Mesodermal cell (in vitro differentiated cells): ENCODE measurements at regions not wholly inside any gene's neighbourhood (a gene's known extent, or its start where the extent isn't known, plus 50 kb on each side); places are given as distances from the start of the nearest gene placed in this dataset.
A peak's percentile ranks its signal among the peaks of the same experiment; 100 is the strongest.
"Not testable (repeated sequence)": the region's sequence is repeated elsewhere in the genome, so short reads cannot be mapped to it uniquely, and the experiment has no call there.

ENCODE experiments used
- H3K27ac ChIP-seq: 2 replicates; pipeline ENCODE4 v1.7.0; 2013; ENCODE audit warnings: mild to moderate bottlenecking, low read depth, low read length, moderate library complexity; ENCODE audit not compliant: severe bottlenecking
- H3K36me3 ChIP-seq: 2 replicates; pipeline ENCODE4 v1.7.1; 2013; ENCODE audit warnings: mild to moderate bottlenecking, low read length, moderate library complexity; ENCODE audit not compliant: control insufficient read depth, insufficient read depth
- H3K4me1 ChIP-seq: one replicate; pipeline ENCODE4 v1.7.1; 2013; ENCODE audit warnings: mild to moderate bottlenecking, low read length; ENCODE audit not compliant: insufficient read depth, control insufficient read depth, poor library complexity, severe bottlenecking
- H3K4me3 ChIP-seq: 2 replicates; pipeline ENCODE4 v1.7.0; 2013; ENCODE audit warnings: low read length, control low read depth, mild to moderate bottlenecking; ENCODE audit not compliant: insufficient read depth, poor library complexity, severe bottlenecking; ENCODE audit errors: extremely low read depth
- H3K9me3 ChIP-seq: 2 replicates; pipeline ENCODE4 v1.7.1; 2013; ENCODE audit warnings: mild to moderate bottlenecking, low read length, moderate library complexity; ENCODE audit not compliant: control insufficient read depth
- WGBS, 2 experiments: methylation state at CpG; one replicate each; pipeline ENCODE4 v1.1.5; 2013; ENCODE audit warnings: missing lambda C conversion rate in 2 of 2; ENCODE audit not compliant: insufficient coverage in 2 of 2; 5-methylcytosine and 5-hydroxymethylcytosine counted together

GRCh38 chrX:10676235-10676957, 56.0 kb upstream of the MID1 start:
- 27 to 60% methylated on average over 2 to 3 of the region's 15 CpGs for WGBS, 2 experiments
- Histone ChIP-seq H3K36me3 (no peaks in the 10 kb centered on the region), H3K27ac (peak overlapping the region; percentile 62), H3K9me3 (no peaks in the 10 kb centered on the region), H3K4me1 (peaks cover 12% of the 10 kb centered on the region), H3K4me3 (peak overlapping the region; percentile 26)

- H3K9me3 ChIP-seq: no peaks in the 10 kb centered on the region
- H3K27ac ChIP-seq: peak overlapping the region; percentile 62
- 38% methylated on average over 3 of the region's 5 CpGs; no CpG with 5 or more reads in 1 of the 2 experiments for WGBS, 2 experiments
- H3K4me3 ChIP-seq: no peak overlapping the region
- H3K4me1 ChIP-seq: peaks cover 12% of the 10 kb centered on the region
- H3K36me3 ChIP-seq: no peaks in the 10 kb centered on the region
Observed at GRCh38 chrX:10677490-10677889, 57.1 kb upstream of the MID1 start.

- no peaks in the 10 kb centered on the region for H3K36me3 ChIP-seq
- H3K27ac ChIP-seq: no peak overlapping the region
- H3K4me3 ChIP-seq: no peak overlapping the region
- WGBS, 2 experiments: 87 to 93% methylated on average over 2 to 3 of the region's 5 CpGs
- H3K9me3 ChIP-seq: no peaks in the 10 kb centered on the region
- peaks cover 12% of the 10 kb centered on the region for H3K4me1 ChIP-seq
Observed at GRCh38 chrX:10679387-10679786, 59.0 kb upstream of the MID1 start.

GRCh38 chrX:10681167-10681566, 60.8 kb upstream of the MID1 start:
- Histone ChIP-seq H3K9me3 (no peaks in the 10 kb centered on the region), H3K4me3 (no peak overlapping the region), H3K27ac (no peak overlapping the region), H3K36me3 (no peaks in the 10 kb centered on the region), H3K4me1 (peaks cover 5% of the 10 kb centered on the region)
- WGBS, 2 experiments: no CpG with 5 or more reads among the region's 4 CpGs

GRCh38 chrX:10683631-10684030, 63.2 kb upstream of the MID1 start:
- H3K36me3 ChIP-seq, H3K27ac ChIP-seq, H3K9me3 ChIP-seq, H3K4me3 ChIP-seq, H3K4me1 ChIP-seq: not testable (repeated sequence)
- 94% methylated on average over 5 of the region's 7 CpGs; no CpG with 5 or more reads in 1 of the 2 experiments for WGBS, 2 experiments

- H3K36me3 ChIP-seq: no peaks in the 10 kb centered on the region
- WGBS, 2 experiments: no CpG with 5 or more reads among the region's 2 CpGs
- no peak overlapping the region for H3K4me3 ChIP-seq
- no peaks in the 10 kb centered on the region for H3K9me3 ChIP-seq
- H3K27ac ChIP-seq: no peak overlapping the region
- peaks cover 3% of the 10 kb centered on the region for H3K4me1 ChIP-seq
Observed at GRCh38 chrX:10685923-10686595, 65.7 kb upstream of the MID1 start.

GRCh38 chrX:10691751-10692150, 71.4 kb upstream of the MID1 start:
- H3K4me3 ChIP-seq, H3K9me3 ChIP-seq, H3K36me3 ChIP-seq, H3K27ac ChIP-seq, H3K4me1 ChIP-seq: not testable (repeated sequence)
- 100% methylated on average over 1 of the region's 4 CpGs for WGBS, 2 experiments

GRCh38 chrX:10697616-10698317, 77.4 kb upstream of the MID1 start:
- no peaks in the 10 kb centered on the region for H3K9me3 ChIP-seq
- 72 to 90% methylated on average over 2 of the region's 7 CpGs for WGBS, 2 experiments

GRCh38 chrX:10698318-10698640, 77.9 kb upstream of the MID1 start:
- no peak overlapping the region for H3K27ac ChIP-seq
- H3K9me3 ChIP-seq: no peaks in the 10 kb centered on the region
- no CpG with 5 or more reads among the region's 1 CpG for WGBS, 2 experiments
- H3K4me1 ChIP-seq: peaks cover 3% of the 10 kb centered on the region
- H3K36me3 ChIP-seq: no peaks in the 10 kb centered on the region
- H3K4me3 ChIP-seq: no peak overlapping the region

More at GRCh38 chrX:10697616-10698317, 77.4 kb upstream of the MID1 start:
- H3K36me3 ChIP-seq: no peaks in the 10 kb centered on the region
- H3K4me3 ChIP-seq: no peak overlapping the region
- H3K4me1 ChIP-seq: peaks cover 3% of the 10 kb centered on the region
- H3K27ac ChIP-seq: no peak overlapping the region

- Histone ChIP-seq H3K36me3 (no peaks in the 10 kb centered on the region), H3K9me3 (no peaks in the 10 kb centered on the region), H3K27ac (no peak overlapping the region), H3K4me1 (no peaks in the 10 kb centered on the region), H3K4me3 (no peak overlapping the region)
- no CpG with 5 or more reads among the region's 4 CpGs for WGBS, 2 experiments
Observed at GRCh38 chrX:10702031-10702430, 81.6 kb upstream of the MID1 start.

- H3K4me1 ChIP-seq, H3K36me3 ChIP-seq, H3K9me3 ChIP-seq, H3K4me3 ChIP-seq, H3K27ac ChIP-seq: not testable (repeated sequence)
- WGBS, 2 experiments: no CpG with 5 or more reads among the region's 3 CpGs
Observed at GRCh38 chrX:10706342-10706741, 86.0 kb upstream of the MID1 start.
